ENCODE measurements at regions not wholly inside any gene's neighbourhood (a gene's known extent, or its start where the extent isn't known, plus 50 kb on each side); places are given as distances from the start of the nearest gene placed in this dataset.

GRCh38 chr6:165877773-165878172, 214.7 kb upstream of the PDE10A start:
- DNase-seq (ENCODE audit: low read depth): no peak

DNA sequence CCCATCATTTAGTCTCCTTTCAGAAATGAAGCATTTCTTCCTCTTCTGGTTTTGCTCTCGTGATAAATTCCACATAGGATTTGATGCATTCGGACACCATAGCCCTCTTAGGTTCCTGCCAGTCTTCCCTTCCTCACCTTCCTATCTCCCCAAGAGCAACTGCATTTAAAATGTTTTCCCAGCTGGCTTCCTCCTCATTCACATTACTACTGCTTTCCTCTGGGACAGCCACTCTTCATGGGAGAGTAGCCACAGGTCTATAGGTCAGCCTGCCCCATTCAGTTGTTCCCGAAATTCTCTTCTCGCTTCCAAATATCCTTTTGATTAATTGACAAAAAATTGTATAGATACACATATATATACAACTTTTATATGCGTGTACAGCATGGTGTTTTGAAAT, 214.2 kb upstream of the PDE10A start:
- no peak for DNase-seq (ENCODE audit: low read depth)

DNA sequence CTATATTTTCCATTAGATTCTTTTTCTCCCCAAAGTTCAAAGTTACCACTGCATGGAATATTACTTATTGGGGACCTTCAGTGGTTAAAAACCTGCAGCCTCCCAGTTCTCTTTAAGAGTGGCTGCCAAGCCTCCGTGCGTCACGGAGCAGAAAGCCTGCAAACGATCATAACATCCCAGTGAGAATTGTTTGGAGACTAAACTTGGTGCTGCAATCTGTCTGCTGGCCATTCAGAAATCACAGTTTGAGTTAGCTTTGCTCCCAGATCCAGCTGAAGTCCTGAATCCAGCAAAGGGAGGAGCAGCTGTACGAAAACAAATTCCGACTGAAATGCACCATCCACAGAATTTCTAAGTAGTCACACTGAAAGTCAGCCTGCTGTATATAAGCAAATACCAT, 213.5 kb upstream of the PDE10A start:
- DNase-seq (ENCODE audit: low read depth): peak; percentile 7

- DNase-seq (ENCODE audit: low read depth): no peak
Observed at GRCh38 chr6:165875946-165876345, 212.9 kb upstream of the PDE10A start.

DNA sequence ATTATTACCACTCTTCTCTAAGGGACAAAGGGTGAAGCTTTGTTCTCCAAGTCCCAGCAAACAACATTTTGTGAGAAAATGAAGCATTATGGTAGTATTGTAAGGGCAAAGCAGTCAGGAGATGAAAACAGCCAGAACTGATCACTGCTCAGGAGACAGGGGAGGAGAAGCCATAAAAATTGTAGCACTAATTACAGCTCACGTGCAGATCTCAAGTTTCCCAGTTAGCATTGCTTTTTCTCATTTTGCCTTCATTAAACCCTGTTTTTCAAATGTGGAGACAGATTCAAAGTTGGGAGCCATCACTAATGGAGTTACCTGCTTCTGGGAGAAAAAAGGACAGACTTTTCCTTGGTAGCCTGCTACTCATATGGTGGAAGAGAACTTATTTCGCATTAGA, 210.9 kb upstream of the PDE10A start:
- DNase-seq (ENCODE audit: low read depth): no peak

GRCh38 chr6:165872811-165873210, 209.8 kb upstream of the PDE10A start:
- no peak for DNase-seq (ENCODE audit: low read depth)

- DNase-seq (ENCODE audit: low read depth): no peak
Observed at GRCh38 chr6:165872311-165872710, 209.3 kb upstream of the PDE10A start.

GRCh38 chr6:165871571-165871970, 208.5 kb upstream of the PDE10A start:
- DNase-seq (ENCODE audit: low read depth): no peak

DNA sequence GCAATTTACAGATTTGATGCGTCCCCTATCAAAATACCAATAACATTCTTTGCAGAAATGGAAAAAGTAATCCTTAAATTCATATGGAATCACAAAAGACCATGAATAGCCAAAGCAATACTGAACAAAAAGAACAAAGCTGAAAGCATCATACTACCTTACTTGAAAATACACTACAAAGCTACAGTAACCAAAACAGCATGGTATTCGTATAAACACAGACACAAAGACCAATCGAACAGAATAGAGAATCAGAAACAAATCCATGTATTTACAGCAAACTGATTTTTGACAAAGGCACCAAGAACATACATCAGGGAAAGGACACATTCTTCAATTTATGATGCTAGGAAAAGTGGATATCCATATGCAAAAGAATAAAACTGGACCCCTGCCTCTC, 206.5 kb upstream of the PDE10A start:
- DNase-seq (ENCODE audit: low read depth): no peak

DNA sequence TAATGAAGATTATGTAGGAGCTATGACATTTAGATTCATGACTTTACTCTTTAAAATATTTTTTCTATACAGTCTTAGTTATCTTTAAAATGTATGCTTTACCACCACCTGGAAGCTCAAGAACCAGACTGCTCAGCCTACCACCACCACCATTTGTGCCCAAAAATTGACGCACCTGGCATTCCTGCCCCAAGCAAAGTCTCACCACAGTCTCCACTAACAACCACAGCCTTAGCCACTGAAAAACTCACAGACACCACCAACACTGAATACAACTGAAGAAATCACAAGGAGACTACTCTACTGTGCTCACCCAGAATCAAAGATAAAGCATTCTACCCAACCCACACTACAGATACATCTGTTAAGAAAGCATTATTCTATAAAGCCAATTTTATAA, 201.9 kb upstream of the PDE10A start:
- no peak for DNase-seq (ENCODE audit: low read depth)

DNA sequence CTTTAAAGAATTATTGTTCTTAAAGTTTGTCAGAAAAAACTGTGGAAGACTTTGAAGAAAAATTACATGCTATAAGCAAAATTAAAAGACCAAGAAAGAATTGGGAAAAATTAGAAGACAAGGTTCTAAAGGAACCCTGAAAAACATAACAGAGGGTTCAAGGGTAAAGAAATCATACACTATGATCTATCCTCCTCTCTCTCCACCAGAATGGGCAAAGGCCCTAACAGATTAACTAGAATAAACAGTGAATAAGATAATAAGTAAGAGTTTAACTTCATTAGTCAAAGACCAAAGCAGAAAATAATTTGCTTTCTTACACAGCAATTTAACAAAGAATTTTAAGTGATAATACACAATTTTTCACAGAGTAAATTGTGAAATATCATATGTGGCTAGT, 201.2 kb upstream of the PDE10A start:
- peak; percentile 15 for DNase-seq (ENCODE audit: low read depth)

- peak; percentile 2 for DNase-seq (ENCODE audit: low read depth)
Observed at GRCh38 chr6:165863801-165864200, 200.8 kb upstream of the PDE10A start.

DNA sequence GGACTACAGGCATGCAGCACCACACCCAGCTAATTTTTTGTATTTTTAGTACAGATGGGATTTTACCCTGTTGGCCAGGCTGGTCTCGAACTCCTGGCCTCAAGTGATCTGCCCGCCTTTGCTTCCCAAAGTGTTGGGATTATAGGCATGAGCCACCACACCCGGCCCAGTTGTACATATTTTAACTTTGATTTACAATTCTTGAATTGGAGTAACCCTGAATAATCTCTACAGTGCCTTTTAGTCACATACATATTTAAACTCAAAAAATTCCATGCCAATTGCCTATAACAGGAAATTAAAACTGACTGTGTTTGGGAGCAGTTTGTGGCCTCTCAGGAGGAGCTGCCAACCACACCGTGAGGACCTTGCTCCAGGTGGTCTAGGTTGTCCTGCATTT, 199.8 kb upstream of the PDE10A start:
- no peak for DNase-seq (ENCODE audit: low read depth)

DNA sequence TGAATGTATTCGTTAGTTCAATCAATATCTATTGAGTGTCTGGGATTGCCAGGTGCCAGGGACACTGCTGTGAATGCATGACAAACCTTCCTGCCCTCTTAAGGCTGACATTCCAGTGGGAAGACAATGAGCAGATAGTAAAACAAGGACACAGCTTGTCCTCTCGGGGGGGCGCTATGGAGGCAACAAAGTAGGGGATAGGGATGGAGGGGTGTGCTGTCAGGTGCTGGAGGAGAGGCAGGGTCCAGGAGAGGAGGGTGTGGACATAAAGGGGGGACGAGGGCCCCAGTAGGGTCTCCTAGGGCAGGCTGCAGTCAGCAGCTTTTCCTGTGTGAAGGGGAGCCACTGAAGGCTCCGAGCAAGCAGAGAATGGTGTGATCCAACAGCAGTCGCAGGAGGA, 198.2 kb upstream of the PDE10A start:
- no peak for DNase-seq (ENCODE audit: low read depth)

GRCh38 chr6:165858586-165858985, 195.5 kb upstream of the PDE10A start:
- peak; percentile 22 for DNase-seq (ENCODE audit: low read depth)

- no peak for DNase-seq (ENCODE audit: low read depth)
Observed at GRCh38 chr6:165855856-165856255, 192.8 kb upstream of the PDE10A start.

DNA sequence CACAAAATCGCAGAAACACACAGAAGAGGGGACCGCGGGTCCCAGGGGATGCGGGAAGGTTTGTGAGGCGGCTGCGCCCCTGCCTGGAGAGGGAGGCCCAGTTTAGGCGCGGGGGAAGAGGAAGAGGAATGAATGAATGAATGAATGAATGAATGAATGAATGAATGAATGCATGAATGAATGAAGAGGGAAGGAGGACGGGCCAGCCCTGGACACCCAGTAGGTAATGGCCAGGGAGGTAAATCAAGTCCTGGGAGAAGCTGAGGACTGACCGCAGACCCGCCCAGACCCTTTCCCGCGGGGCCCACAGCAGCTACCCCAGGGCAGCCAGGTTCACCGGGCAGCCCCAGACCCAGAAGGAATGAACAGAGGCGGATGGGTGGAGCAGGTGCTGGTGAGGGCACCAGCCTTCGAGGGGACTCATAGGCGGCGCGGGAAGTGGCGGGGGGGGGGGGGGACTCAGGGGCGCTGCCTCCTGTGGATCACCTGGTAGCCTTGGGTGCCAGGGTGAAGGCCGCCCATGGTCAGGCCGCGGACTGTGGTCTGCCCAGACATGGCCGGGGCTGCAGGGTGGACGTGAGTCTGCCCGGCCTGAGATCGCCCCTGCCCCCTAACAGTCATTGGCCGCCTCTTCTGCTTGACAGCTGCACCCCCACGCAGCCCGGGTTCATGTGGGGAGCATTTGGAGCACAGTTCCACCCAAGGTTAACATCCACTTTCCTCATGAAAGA, 192.0 kb upstream of the PDE10A start:
- no peak for DNase-seq (ENCODE audit: low read depth)

GRCh38 chr6:165854061-165854862, 191.2 kb upstream of the PDE10A start:
- DNase-seq (ENCODE audit: low read depth): no peak

- no peak for DNase-seq (ENCODE audit: low read depth)
Observed at GRCh38 chr6:165852676-165853075, 189.6 kb upstream of the PDE10A start.

DNA sequence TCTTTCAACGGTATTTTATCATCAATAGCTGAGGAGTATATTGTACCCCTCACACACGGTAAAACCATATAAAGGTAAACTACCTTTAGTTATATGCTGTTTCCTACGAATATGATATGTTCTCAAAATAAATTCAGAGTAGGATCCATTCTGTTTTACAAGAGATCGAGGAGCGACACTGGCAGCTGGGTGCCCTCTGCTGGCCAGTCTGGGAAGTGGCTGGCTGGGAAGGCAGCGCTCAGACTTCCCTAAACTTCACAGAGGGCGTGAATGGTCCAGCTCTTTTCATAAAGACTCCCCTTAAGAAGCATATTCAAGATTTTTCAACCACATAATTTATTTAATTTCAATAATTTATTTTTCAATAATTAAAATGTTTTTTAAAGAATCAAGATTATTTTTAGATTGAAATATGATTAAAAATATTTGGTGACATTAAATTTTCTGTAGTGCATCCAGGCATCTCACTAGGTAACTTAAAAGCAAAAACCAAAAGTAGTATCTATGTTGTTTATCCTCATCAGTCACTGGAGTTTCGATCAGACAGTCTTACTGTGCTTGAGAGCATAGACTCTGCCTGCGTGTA, 187.5 kb upstream of the PDE10A start:
- peak; percentile 34 for DNase-seq (ENCODE audit: low read depth)

DNA sequence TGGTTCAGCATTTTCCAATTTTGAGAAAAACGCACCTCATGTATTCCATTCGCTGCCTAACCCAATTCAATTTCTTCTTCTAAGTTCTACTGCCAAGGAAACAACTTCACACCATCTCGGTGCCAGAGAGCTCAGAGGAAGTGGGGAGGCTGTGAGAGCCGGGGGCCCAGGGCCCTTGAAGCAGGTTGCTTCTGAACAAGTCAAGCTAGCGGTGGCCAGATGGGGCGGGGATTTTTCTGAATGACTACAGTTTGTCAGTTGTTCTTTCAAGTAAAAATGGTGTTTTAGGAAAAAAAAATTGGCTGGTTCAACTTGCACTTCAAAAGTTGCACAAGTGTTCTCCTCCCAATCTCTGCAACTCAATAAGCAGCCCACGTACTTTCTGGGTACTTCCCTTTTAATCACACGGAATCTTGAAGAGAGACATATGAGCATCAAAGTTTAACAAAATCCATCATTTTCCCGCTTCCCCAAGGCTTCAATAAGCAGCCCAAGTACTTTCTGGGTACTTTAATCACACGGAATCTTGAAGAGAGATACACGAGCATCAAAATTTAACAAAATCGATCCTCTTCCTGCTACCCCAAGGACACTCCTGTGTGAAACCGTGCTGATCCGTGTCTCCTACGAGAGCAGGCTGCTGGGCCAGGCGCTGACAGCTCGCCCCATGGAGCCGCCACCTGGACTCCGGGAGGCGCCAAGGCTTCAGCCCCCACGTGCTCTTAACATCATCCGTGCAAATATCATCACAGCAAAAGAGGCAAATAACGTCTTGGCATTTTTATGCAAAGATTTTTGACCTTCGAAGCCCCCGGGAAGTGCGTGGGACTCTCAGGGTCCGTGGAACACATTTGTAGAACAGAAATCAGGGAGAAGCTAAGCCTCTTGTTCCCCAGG, 186.7 kb upstream of the PDE10A start:
- DNase-seq (ENCODE audit: low read depth): no peak

GRCh38 chr6:165848086-165848426, 185.0 kb upstream of the PDE10A start:
- no peak for DNase-seq (ENCODE audit: low read depth)
